ENCODE measurements at regions not wholly inside any gene's neighbourhood (a gene's known extent, or its start where the extent isn't known, plus 50 kb on each side); places are given as distances from the start of the nearest gene placed in this dataset.

DNA sequence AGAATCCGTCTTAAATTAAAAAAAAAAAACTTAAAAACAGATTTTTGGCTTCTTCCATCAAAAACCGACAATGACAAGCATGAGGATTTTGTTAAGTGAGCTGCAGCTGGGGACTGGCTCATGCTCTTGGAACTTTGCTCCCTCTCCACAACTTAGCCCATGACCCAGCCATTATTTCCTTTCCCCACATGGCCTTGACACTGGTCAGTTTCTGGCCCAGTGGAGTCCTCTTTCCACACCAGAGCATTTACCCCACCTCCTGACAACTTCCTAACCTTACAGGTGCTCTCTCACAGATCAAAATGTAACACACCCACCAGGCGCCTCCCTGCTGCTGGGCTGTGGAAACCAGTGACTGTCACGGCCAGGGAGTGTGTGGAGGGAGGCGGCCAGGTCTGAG lies 62.7 kb upstream of the ZNF267 start:
- CTCF ChIA-PET (ENCODE audit: partially characterized antibody): no interaction called here
- Histone ChIP-seq H2AFZ (ENCODE audit: low read length) (no peak overlapping the region), H4K20me1 (replicated peaks in 1 of 2; ENCODE audit: control insufficient read depth in 1 of 2, insufficient read depth in 2 of 2, low read length in 2 of 2) (no peaks in the 10 kb centered on the region), H2BK120ac (replicated peaks; ENCODE audit: low read depth, low read length) (no peak overlapping the region), H3K4me1 (replicated peaks in 1 of 4; ENCODE audit: control insufficient read depth in 3 of 4, insufficient read depth in 4 of 4, low read length in 3 of 4) (no peaks in the 10 kb centered on the region), H3K9me3 (ENCODE audit: insufficient read depth in 2 of 2, low read depth in 1 of 2, low read length in 1 of 2) (peaks cover 37 to 46% of the 10 kb centered on the region in 2 experiments), H3K18ac (ENCODE audit: extremely low read depth, low read length) (no peak overlapping the region), H2AK5ac (ENCODE audit: low read depth, low read length) (no peak overlapping the region), H3K4me3 (ENCODE audit: extremely low read depth in 1 of 4, insufficient read depth in 2 of 4, low read depth in 3 of 4, low read length in 4 of 4) (no peak overlapping the region), H4K5ac (ENCODE audit: insufficient read length, low read depth, low read length) (no peak overlapping the region), H2BK5ac (ENCODE audit: low read depth, low read length) (no peak overlapping the region), H4K91ac (replicated peaks; ENCODE audit: insufficient read length, low read length) (no peak overlapping the region), H3K4me2 (ENCODE audit: insufficient read depth in 1 of 2, low read depth in 2 of 2, low read length in 2 of 2) (no peak overlapping the region), H3K23ac (ENCODE audit: insufficient read length) (no peak overlapping the region), H3K79me2 (ENCODE audit: control insufficient read depth in 1 of 2, insufficient read depth in 2 of 2, low read length in 2 of 2) (no peaks in the 10 kb centered on the region), H3K36me3 (ENCODE audit: control insufficient read depth in 2 of 4, insufficient read depth in 4 of 4, low read length in 3 of 4) (no peaks in the 10 kb centered on the region), H3K56ac (replicated peaks; ENCODE audit: insufficient read length, low read depth, low read length) (no peak overlapping the region), H3K14ac (ENCODE audit: insufficient read length) (no peak overlapping the region), H3K27me3 (replicated peaks in 1 of 4; ENCODE audit: control insufficient read depth in 3 of 4, extremely low read depth in 1 of 4, insufficient read depth in 3 of 4, low read length in 3 of 4) (no peaks in the 10 kb centered on the region), H3K9ac (replicated peaks in 1 of 4; ENCODE audit: extremely low read depth in 1 of 4, low read depth in 3 of 4, low read length in 3 of 4) (no peak overlapping the region), H3K27ac (ENCODE audit: low read depth, low read length) (no peak overlapping the region), H3K23me2 (ENCODE audit: low read depth, low read length) (no peaks in the 10 kb centered on the region), H3K79me1 (ENCODE audit: low read depth, low read length) (no peaks in the 10 kb centered on the region), H2BK20ac (ENCODE audit: low read length) (no peak overlapping the region), H3K4ac (replicated peaks; ENCODE audit: insufficient read length, low read depth, low read length) (no peak overlapping the region), H4K8ac (ENCODE audit: extremely low read depth, insufficient read depth, low read length) (no peak overlapping the region), H2BK12ac (ENCODE audit: low read depth, low read length) (no peak overlapping the region), H2BK15ac (ENCODE audit: low read length) (no peak overlapping the region)
- TF ChIP-seq, protein P1, sequence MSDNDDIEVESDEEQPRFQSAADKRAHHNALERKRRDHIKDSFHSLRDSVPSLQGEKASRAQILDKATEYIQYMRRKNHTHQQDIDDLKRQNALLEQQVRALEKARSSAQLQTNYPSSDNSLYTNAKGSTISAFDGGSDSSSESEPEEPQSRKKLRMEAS (IDR thresholded peaks at IDR 0.05): no peak
- TF ChIP-seq NRF1 (IDR thresholded peaks at IDR 0.05; ENCODE audit: low read depth, low read length) (no peak), KDM5A (IDR thresholded peaks at IDR 0.05; ENCODE audit: low read length) (no peak), ASH2L (IDR thresholded peaks at IDR 0.05; ENCODE audit: low read length) (no peak), MAFK (IDR thresholded peaks at IDR 0.05; ENCODE audit: low read depth, low read length) (no peak), POLR2AphosphoS5 (IDR thresholded peaks at IDR 0.05; ENCODE audit: low read depth, low read length) (no peak), BRCA1 (IDR thresholded peaks at IDR 0.05; ENCODE audit: low read depth, low read length) (no peak), TEAD4 (IDR thresholded peaks at IDR 0.05; ENCODE audit: low read depth, low read length) (no peak), NANOG (IDR thresholded peaks at IDR 0.05; ENCODE audit: insufficient read depth, low read depth, low read length, poor library complexity, severe bottlenecking) (no peak), TBP (IDR thresholded peaks at IDR 0.05; ENCODE audit: low read depth, low read length) (no peak), CHD2 (IDR thresholded peaks at IDR 0.05; ENCODE audit: low read length) (no peak), EGR1 (IDR thresholded peaks at IDR 0.05; ENCODE audit: borderline replicate concordance, low read depth, low read length) (no peak), GABPA (IDR thresholded peaks at IDR 0.05; ENCODE audit: borderline replicate concordance, insufficient read depth, low read length) (no peak), HDAC6 (IDR thresholded peaks at IDR 0.05; ENCODE audit: low read depth, low read length) (no peak)
- FAIRE-seq: no peak
- DNase-seq (ENCODE audit: low read depth in 1 of 2, low spot score in 2 of 2): no peak
- 71% methylated on average over 5 of the region's 5 CpGs; no CpG with 5 or more reads in 1 of the 2 experiments for WGBS, 2 experiments (ENCODE audit: extremely low coverage in 1 of 2, insufficient coverage in 1 of 2, insufficient read length in 1 of 2, insufficient replicate concordance in 2 of 2, low coverage in 1 of 2, low lambda C conversion rate in 2 of 2, missing lambda C conversion rate in 1 of 2)
- POLR2A ChIA-PET (ENCODE audit: partially characterized antibody): no interaction called here
